ENCODE measurements at regions not wholly inside any gene's neighbourhood (a gene's known extent, or its start where the extent isn't known, plus 50 kb on each side); places are given as distances from the start of the nearest gene placed in this dataset.

DNA sequence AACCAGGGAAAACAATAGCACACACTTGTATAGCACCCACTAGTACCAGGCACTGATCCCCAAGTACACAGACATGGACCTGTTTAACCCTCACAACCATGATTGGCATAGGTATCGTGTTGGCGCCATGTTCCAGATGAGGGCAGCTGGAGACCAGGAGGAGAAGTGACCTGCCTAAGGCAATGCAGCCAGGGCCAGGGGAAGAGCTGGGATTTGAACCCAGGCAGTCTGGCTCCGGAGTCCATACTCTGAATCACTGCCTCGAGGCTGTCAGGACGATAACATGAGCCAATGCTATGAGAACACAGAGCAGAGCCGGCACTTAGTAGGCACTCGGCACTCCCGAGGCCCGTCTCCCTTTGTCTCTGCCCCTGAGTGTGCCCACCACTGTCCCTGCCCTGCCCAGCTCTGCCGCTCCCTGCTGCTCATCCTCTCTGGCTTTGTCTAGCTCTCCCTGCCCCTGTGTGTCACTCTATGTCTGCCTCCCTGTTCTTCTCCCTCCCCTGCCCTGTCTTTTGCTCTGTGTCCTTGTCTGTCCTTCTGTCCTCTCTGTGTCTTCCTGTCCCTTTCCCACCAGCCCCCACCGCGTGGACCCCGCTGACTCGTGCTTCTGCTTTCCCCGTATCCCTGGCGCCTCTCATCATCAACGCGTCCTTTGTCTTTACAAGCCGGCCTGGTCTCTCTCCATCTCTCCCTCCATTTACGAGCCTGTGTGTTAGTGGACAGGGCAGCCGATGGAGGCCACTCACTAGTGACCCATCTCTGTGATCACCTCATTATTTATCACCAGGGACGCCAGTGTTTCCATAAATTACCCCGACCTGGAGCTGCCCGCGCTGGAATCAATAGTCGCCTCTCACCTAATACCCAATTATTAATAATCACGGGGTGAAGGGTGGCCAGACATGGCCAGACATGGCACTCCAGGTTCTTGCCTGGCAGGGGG lies 99.4 kb upstream of the MVB12B start:
- intact Hi-C loops (cut with DNase I) = loop anchor here (5.0 to 10.0 kb wide), 2 partner anchors 480 to 572 kb away; partner anchors contain the start of gene PBX3
- H3K9me3 ChIP-seq = no peaks in the 10 kb centered on the region
- TF ChIP-seq POLR2A (IDR thresholded peaks at IDR 0.05) (no peak), EP300 (IDR thresholded peaks at IDR 0.05) (no peak), POLR2AphosphoS5 (IDR thresholded peaks at IDR 0.05) (no peak)
- TF ChIP-seq, protein P1, sequence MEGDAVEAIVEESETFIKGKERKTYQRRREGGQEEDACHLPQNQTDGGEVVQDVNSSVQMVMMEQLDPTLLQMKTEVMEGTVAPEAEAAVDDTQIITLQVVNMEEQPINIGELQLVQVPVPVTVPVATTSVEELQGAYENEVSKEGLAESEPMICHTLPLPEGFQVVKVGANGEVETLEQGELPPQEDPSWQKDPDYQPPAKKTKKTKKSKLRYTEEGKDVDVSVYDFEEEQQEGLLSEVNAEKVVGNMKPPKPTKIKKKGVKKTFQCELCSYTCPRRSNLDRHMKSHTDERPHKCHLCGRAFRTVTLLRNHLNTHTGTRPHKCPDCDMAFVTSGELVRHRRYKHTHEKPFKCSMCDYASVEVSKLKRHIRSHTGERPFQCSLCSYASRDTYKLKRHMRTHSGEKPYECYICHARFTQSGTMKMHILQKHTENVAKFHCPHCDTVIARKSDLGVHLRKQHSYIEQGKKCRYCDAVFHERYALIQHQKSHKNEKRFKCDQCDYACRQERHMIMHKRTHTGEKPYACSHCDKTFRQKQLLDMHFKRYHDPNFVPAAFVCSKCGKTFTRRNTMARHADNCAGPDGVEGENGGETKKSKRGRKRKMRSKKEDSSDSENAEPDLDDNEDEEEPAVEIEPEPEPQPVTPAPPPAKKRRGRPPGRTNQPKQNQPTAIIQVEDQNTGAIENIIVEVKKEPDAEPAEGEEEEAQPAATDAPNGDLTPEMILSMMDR (IDR thresholded peaks at IDR 0.05) = no peak
- peaks cover 0 to 6% (median 0%) of the 10 kb centered on the region in 4 donors for H3K4me1 ChIP-seq
- peaks cover 8 to 15% (median 10%) of the 10 kb centered on the region in 3 donors for H3K27me3 ChIP-seq
- H3K36me3 ChIP-seq = no peaks in the 10 kb centered on the region
- H3K27ac ChIP-seq = no peak overlapping the region
- whole genome bisulfite sequencing, 2 donors = 59 to 77% methylated on average over 27 of the region's 27 CpGs
- H3K4me3 ChIP-seq = no peak overlapping the region
- no peak for DNase-seq

- TF ChIP-seq POLR2AphosphoS5 (IDR thresholded peaks at IDR 0.05) = no peak
- TF ChIP-seq EP300 (IDR thresholded peaks at IDR 0.05) = no peak
- WGBS, 2 donors = 63 to 88% methylated on average over 14 of the region's 14 CpGs
- Histone ChIP-seq H3K4me3 (no peak overlapping the region), H3K9me3 (no peaks in the 10 kb centered on the region), H3K4me1 (peaks cover 0 to 6% (median 0%) of the 10 kb centered on the region in 4 donors), H3K27ac (no peak overlapping the region), H3K36me3 (no peaks in the 10 kb centered on the region), H3K27me3 (peaks cover 0 to 6% (median under 1%) of the 10 kb centered on the region in 3 donors)
- no peak for DNase-seq
- intact Hi-C loops (cut with DNase I) = loop anchor here (1.0 to 10.0 kb wide), 3 partner anchors 481 to 820 kb away; partner anchors contain the start of gene PBX3
These were observed 98.4 kb upstream of the MVB12B start for GRCh38 chr9:126228111-126228780.

- H3K36me3 ChIP-seq = no peaks in the 10 kb centered on the region
- intact Hi-C loops (cut with DNase I) = loop anchor here (1.0 to 10.0 kb wide), 4 partner anchors 482 to 821 kb away; partner anchors contain the start of gene PBX3
- peak; percentile 84 for DNase-seq
- TF ChIP-seq POLR2AphosphoS5 (IDR thresholded peaks at IDR 0.05) = no peak
- TF ChIP-seq, protein P1 (IDR thresholded peaks at IDR 0.05) = peak; percentile 87 to 98 (median 95)
- WGBS, 2 donors = 19 to 34% methylated on average over 19 of the region's 19 CpGs
- H3K27me3 ChIP-seq = peaks cover 0 to under 1% (median 0%) of the 10 kb centered on the region in 3 donors
- H3K4me1 ChIP-seq = peaks cover 0 to 6% (median 0%) of the 10 kb centered on the region in 4 donors
- H3K4me3 ChIP-seq = no peak overlapping the region
- no peak overlapping the region for H3K27ac ChIP-seq
- no peaks in the 10 kb centered on the region for H3K9me3 ChIP-seq
These were observed 97.7 kb upstream of the MVB12B start for GRCh38 chr9:126228781-126229444.

DNA sequence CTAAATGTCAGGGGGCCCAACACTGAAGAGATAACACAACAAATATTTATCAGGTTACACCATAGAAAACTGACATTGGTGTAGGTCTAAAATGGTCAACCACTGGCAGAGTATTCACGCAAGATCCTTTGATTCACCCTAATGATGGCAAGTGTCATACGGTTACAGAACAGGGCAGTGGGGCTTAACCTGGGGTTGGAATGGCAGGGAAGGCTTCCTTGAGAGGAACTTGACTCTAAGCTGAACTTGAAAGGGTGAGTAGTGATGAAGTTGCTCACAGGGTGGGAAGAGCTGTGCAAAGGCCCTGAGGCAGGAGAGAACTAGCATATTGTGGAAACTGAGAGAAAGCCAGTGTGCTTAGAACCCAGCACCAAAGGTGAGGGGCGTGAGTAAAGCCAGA lies 97.1 kb upstream of the MVB12B start:
- no peaks in the 10 kb centered on the region for H3K9me3 ChIP-seq
- no peaks in the 10 kb centered on the region for H3K36me3 ChIP-seq
- H3K4me1 ChIP-seq = peaks cover 0 to 6% (median 0%) of the 10 kb centered on the region in 4 donors
- WGBS, 2 donors = 83 to 92% methylated on average over 3 of the region's 3 CpGs
- TF ChIP-seq POLR2A (IDR thresholded peaks at IDR 0.05) (no peak), EP300 (IDR thresholded peaks at IDR 0.05) (no peak), POLR2AphosphoS5 (IDR thresholded peaks at IDR 0.05) (no peak)
- TF ChIP-seq, protein P1 (IDR thresholded peaks at IDR 0.05) = no peak
- no peak for DNase-seq
- no peak overlapping the region for H3K27ac ChIP-seq
- H3K27me3 ChIP-seq = no peaks in the 10 kb centered on the region
- H3K4me3 ChIP-seq = no peak overlapping the region
- intact Hi-C loops (cut with DNase I) = loop anchor here (1.0 to 10.0 kb wide), 3 partner anchors 482 to 671 kb away; partner anchors contain the start of gene PBX3
